IPS-11a (cell line): ENCODE measurements at regions not wholly inside any gene's neighbourhood (a gene's known extent, or its start where the extent isn't known, plus 50 kb on each side); places are given as distances from the start of the nearest gene placed in this dataset.

ENCODE experiments used
- H3K4me3 ChIP-seq: one replicate; pipeline ENCODE4 v1.5.1; 2013; ENCODE audit warnings: low read depth, low read length, control low read depth

DNA sequence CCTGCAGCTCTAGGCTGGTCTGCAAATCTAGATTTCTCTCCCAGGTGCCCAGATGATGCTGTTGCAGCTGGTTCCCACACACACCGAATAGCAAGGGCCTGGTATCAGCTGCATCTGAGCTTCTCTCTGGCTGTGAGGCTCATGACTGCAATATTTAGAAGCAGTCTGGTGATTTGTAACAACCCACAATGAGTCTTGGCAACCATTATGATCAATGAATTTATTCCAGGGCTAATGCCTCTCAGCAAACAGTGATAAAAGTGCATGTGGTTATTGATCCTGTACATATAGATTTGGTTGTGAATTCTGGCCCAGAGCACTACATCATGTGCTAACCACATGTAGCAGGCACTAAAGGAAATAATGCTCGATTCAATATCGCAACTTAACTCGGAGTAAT, 114.3 kb downstream of the ASCL4 start:
- H3K4me3 ChIP-seq: no peak overlapping the region

GRCh38 chr12:107891967-107892366, 117.5 kb downstream of the ASCL4 start:
- no peak overlapping the region for H3K4me3 ChIP-seq

DNA sequence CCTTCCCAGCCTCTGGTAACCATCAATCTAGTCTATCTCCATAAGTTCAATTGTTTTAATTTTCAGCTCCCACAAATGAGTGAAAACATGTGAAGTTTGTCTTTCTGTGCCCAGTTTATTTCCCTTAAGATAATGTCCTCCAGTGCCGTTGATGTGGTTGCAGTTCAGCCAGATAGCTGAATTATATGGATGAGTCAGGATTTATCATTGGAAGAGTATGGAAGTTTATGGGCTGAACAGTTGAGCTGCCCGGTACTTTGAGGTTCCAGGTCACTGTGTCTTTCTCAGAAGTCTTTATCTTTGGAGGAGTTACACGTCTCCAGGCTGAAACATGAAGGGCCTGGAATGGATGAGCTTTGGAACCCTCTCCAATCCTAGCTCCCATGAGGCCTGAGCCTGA, 120.1 kb downstream of the ASCL4 start:
- no peak overlapping the region for H3K4me3 ChIP-seq

- no peak overlapping the region for H3K4me3 ChIP-seq
Measured at GRCh38 chr12:107895966-107896365, 121.5 kb downstream of the ASCL4 start.

DNA sequence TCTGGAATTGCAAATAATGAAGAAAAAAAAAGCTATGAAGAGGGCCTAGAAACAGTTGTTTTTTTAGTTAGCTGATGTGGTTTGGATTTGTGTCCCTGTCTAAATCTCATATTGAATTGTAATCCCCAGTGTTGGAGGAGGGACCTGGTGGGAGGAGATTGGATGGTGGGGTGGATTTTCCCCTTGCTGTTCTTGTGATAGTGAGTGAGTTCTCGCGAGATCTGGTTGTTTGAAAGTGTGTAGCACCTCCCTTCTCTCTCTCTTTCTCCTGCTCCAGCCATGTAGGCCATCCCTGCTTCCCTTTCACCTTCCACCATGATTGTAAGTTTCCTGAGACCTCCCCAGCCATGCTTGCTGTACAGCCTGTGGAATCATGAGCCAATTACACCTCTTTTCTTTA, 126.1 kb downstream of the ASCL4 start:
- no peak overlapping the region for H3K4me3 ChIP-seq

GRCh38 chr12:107903341-107904061, 129.0 kb downstream of the ASCL4 start:
- H3K4me3 ChIP-seq: peak overlapping the region; percentile 55

DNA sequence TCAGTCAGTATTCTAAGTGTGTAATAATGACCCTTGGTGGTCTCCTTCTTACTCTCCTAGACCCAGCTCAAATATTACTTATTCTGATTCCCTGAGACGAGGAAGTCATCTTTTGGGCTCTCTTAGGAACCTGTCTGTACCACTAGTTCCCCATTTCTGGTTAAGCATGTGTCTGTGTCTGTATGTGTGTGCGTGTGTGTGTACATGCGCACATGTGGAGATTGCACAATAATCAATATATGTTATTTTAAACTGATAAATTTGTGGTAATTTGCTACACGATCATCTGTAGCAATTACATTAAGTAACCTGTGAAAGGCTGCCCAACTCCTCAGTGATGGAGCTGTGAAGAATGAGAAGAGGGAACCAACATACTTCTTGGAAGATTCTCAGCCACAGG, 132.2 kb downstream of the ASCL4 start:
- H3K4me3 ChIP-seq: no peak overlapping the region

DNA sequence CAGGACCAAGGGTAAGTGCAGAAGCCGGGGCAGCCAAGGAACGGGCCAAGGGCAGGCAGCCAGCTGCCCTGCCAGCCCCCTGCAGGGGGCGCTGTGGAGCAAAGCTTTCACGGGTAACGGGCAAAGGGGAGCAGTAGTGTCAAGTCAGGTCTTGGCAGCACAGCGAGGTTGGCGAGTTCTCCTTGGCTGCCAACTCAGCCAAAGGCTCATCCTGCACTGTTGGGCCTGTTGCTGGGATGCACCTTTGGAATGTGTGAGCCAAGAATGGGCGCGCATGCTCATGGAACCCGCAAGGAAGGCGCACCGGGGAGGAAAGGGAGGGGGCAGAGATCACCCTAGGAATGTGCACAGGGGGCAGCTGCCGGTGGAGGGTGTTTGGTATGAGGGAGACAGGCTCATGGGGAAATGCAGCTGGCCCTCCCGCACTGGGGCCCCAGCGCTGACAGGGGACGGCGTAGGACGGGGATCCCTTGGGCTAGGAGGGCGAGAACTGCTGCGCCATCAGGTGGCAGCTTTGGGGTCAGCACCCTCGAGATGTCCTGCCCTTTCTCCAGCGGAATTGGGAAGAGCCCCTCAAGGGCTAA, 138.0 kb downstream of the ASCL4 start:
- H3K4me3 ChIP-seq: peak overlapping the region; percentile 61

DNA sequence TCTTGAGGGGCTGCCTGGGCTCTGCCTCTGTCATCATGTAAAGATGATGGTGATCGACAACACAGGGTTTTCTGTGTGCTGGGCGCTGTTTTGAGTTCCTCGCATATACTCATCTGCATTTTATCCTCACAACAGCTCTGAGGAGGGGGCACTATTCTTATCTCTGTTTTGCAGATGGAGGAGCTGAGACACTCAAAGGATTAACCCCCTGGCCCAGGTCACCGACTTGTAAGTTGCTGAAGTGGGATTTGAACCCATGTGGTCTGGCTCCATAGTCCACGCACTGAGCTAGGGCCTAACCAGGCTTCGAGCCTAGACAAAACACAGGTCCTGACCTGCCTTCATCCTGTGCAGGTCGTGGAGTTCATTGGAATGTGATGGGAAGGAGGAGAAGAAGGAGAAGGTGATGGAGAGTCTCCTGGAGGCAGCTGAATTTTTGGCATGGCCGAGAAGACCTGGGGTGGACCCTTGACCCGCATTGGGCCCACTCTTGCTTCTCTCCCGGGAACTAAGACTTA, 140.0 kb downstream of the ASCL4 start:
- H3K4me3 ChIP-seq: no peak overlapping the region

DNA sequence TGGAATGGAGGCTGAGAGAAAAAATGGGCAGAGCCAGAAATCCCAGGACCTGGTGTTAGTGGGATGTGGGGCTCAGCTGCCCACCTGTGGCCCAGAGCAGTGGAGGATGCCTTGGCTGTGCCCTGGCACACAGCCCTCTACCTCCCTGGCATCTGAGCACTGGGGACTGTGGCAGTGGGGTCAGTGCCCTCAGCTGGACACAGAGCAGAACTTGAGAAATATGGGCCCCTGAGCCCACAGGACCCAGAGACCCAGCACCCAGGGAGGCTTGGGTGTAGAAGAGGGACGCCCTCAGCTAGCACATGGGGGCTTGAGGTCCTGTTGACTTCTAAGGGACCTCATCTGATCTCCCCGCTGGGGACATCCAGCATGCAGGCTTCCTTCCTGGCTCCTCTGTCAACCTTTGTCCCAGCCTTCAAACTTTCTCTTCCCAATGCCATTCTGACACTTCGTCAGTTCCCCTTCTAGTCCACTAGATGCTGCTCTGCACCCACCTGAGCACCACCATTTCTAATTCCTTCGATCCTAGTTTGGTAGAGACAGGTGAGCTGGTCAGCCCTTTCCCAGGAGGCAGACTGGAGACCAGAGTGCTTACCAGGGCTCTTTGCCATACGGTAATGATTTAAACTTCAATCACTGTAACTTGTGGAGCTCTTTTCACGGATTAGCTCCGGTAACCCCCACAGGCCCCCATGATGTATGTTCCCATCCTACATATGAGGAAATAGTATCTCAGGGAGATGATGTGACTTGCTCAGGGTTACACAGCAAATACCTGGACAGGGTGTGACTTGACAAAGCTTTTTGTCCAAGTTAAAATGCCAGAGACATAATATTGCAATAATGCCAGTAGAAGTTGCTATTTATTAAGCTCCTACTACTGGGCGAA, 143.7 kb downstream of the ASCL4 start:
- no peak overlapping the region for H3K4me3 ChIP-seq

DNA sequence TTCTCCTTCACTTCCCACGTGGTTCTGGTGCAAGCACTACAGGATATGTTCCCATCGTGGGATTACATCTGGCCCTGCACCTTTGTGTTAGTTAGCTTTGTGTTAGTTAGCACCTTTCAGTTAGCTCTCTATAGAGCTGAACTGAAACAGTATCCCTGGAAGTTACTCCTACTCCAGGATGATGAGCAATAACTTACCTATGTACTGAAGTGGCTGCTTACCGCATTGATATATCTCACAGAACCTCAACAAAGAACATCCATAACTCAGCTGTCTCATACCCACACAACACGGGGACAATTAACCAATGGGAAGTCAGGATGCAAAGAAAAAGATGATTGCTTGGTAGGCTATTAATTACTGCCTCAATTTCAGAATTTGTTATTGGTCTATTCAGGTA, 146.6 kb downstream of the ASCL4 start:
- no peak overlapping the region for H3K4me3 ChIP-seq

DNA sequence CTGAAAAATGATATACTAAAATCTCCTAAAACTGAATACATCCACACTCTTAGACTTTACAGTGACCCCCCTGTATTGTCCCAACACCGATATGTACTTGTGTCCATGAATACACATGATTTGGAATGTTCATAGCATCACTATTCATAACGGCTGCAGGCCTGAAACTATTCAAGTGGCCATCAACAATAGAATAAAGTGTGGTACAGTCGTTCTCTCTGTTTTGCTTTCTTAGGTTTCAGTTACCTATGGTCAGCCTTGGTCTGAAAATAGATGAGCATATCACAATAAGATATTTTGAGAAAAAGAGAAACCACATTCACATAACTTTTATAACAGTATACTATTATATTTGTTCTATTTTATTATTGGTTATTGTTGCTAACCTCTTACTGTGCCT, 150.6 kb downstream of the ASCL4 start:
- no peak overlapping the region for H3K4me3 ChIP-seq

DNA sequence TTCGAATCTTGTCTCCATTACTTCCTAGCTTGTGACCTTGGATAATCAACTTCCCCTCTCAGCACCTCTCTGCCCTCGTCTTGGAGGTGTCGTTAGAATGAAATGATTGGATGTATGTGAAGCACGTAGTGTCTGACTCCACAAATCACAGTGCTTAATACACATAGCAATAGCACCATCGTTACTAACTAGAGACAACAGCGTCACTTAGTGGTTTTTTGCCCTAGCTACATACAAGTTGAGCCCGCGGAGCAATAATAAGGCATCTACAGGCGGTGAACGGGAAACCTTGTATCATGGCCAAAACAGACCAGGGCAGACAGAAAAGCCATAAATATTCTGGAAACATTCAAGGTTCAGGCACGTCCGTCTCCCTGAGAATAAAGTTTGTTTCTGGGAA, 154.9 kb downstream of the ASCL4 start:
- H3K4me3 ChIP-seq: no peak overlapping the region

GRCh38 chr12:107931761-107932160, 157.3 kb downstream of the ASCL4 start:
- no peak overlapping the region for H3K4me3 ChIP-seq

DNA sequence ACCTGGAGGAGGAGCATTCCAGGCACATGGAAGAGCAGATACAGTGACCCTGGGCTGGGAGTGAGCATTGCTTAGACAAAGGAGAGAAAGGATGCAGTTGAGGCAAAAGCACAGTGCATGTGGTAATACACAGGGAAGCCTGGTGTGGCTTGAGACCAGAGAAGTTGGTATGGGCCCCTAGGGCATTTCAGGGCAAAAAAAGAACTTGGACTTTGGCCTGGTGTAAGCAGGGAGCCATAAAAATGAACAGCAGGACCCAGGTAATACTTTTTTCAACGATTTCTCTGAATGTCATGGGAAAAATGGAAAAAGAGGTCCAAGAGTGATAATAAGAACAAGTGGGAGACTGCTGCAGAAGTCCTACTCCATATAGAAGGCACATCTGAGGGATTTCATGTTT, 163.9 kb downstream of the ASCL4 start:
- no peak overlapping the region for H3K4me3 ChIP-seq

GRCh38 chr12:107948391-107948945, 174.0 kb downstream of the ASCL4 start:
- H3K4me3 ChIP-seq: no peak overlapping the region

DNA sequence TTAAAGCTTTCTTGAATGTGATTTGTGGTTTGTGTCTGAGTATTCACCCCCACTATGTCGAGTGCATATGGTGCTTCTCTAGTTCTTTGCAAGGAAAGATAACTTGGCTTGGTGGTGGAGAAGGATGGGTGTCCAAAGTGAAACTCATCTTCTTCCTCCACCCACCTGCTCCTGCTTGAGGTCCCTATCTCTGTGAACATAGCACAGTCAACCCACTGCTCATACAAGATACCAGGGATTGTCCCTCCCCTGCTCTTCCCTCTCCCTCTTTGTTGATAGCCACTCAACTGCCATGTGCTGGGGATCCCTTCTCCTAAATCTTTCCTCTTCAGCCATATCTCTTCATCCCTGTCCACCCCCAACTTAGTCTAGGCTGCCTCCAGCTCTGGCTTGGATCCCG, 176.5 kb downstream of the ASCL4 start:
- H3K4me3 ChIP-seq: no peak overlapping the region

DNA sequence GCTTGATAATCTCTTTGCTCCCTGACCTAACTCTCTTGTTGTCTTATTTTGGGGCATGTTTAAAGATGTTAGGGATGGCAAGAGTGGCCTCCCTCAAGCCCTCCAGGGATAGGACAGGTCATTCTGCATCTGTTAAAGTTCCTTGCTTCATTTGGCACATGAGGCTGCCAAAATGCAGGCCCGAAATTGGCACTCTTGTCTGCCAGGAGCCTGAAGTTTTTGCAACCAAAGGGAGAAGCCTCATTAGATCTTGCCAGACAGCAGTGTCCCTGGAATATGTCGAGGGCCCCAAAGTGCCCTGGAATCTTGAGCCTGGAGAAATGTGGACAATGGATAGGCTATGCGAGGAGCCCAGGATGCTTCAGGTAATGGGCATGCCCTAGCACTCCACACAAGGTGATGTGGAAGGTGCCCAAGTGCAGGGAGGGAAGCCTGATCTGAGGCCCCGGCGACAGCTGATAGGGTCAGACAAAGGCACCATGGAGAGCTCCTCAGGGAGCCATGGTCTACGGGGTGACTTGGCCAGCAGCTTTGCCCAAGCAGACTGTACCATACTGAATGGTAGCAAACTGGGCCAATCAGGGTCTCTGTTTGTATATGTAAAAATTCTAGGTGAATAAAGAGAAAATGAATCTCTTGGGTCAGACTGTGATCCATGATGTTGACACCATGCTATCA, 173.0 kb upstream of the WSCD2 start:
- H3K4me3 ChIP-seq: no peak overlapping the region

GRCh38 chr12:107957459-107957858, 171.6 kb upstream of the WSCD2 start:
- no peak overlapping the region for H3K4me3 ChIP-seq

DNA sequence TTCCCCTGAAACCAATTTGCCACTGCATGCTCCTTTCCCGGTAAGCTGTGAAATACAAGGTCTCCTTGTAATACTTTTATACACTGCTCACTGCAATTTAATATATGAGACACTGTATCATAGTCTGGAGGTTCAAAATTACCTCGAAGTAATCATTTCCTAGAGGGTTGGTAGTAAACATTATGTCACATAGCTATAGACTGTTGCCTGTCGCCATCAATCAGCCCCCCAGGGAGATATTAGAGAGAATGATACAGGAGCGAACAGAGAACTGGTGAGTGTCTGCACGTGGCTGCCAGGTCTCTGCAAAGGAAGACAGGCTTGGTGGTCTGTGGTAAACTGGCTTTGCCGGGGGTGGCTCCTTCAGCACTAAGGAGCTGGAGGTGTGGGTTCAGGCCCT, 165.5 kb upstream of the WSCD2 start:
- H3K4me3 ChIP-seq: no peak overlapping the region

DNA sequence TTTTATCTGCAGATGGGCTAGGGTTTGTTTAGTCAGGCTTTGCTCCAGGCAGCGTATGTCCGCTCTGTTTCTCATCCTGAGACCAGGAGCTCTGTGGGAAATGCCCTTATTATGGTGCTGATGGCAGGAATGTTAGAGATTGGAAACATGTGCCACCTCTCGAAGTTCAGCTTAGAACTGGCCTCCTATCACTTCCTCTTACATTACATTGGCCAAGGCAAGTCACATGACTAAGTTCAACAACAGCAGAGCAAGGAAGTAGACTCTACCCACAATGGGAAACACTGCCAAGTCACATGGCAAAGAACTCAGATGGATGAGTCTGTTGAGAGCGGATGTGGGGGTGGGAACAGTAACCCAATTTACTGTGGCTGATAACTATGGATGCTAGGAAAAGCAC, 161.9 kb upstream of the WSCD2 start:
- H3K4me3 ChIP-seq: no peak overlapping the region
